Prostate gland (tissue), 2 donors: ENCODE measurements at regions not wholly inside any gene's neighbourhood (a gene's known extent, or its start where the extent isn't known, plus 50 kb on each side); places are given as distances from the start of the nearest gene placed in this dataset.

Source experiments
- CTCF ChIP-seq, 4 experiments: fragments of 200-600 bp in 2 of 4; fragments of 450-650 bp in 2 of 4; sonication (generic) in 2 of 4; IDR thresholded peaks; 1 replicate in 3 of 4; 2 replicates in 1 of 4; pipeline ENCODE4 v1.5.1; 2016 to 2019; ENCODE audit warnings: antibody characterized with exemption in 4 of 4, mild to moderate bottlenecking in 2 of 4, moderate library complexity in 2 of 4
- POLR2A ChIP-seq: fragments of 450-650 bp; IDR thresholded peaks from one replicate; pipeline ENCODE4 v1.6.1; 2016; ENCODE audit warnings: antibody characterized with exemption, mild to moderate bottlenecking
- POLR2AphosphoS5 ChIP-seq: sonication (generic); formaldehyde crosslinking; IDR thresholded peaks from one replicate; pipeline ENCODE4 v1.6.1; 2017; ENCODE audit warnings: antibody characterized with exemption

DNA sequence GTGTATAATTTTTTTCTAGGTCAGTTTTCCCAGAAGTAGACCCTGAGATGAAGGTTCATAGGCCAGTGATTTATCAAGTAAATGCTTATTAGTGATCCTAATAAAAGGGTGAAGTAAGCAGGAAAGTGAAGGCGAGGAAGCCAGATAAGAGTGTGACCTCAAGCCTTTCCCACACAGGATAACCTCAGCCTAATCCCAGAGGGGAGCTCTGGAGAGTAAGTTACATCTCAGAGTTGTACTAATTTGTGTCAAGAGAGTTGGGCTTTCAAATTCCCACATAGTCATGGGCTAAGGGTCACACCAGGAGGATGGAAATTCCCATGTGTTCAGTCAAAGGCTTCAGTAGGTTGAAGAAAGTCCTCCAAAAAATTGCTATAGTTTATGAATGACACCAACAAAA lies 191.4 kb downstream of the ADGRA3 start:
- TF ChIP-seq CTCF (IDR thresholded peaks at IDR 0.05) (no peak), POLR2A (no peak), POLR2AphosphoS5 (no peak)
